ENCODE measurements at regions not wholly inside any gene's neighbourhood (a gene's known extent, or its start where the extent isn't known, plus 50 kb on each side); places are given as distances from the start of the nearest gene placed in this dataset.
"Not testable (repeated sequence)": the region's sequence is repeated elsewhere in the genome, so short reads cannot be mapped to it uniquely, and the experiment has no call there.

DNA sequence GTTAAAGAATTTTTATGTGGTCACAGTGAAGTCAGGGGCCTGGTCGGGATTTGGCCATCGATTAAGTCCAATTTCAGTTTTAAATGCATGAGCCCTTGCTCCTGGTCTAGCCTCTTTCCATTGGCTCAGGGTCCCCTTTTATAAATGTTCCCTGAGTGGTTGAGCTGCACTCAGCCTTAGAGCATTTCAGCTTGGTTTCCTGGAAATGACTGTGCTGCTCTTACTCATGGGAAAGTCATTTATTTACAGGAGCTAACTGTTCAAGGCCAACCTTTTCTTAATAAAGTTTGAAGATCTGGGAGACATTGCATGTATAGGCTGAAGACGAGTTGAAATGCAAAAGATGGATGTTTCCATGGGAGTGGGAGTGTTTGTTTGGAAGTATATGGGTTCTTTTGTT is 98.8 kb upstream of the CLNK start:
- no peak overlapping the region for H3K4me3 ChIP-seq (ENCODE audit: low read depth, low read length)
- DNase-seq (ENCODE audit: extremely low spot score) = no peak
- no peaks in the 10 kb centered on the region for H3K36me3 ChIP-seq (ENCODE audit: insufficient read depth)
- WGBS = 32% methylated on average over 3 of the region's 3 CpGs
- no peak overlapping the region for H3K27ac ChIP-seq (ENCODE audit: low read depth)
- no peaks in the 10 kb centered on the region for H3K4me1 ChIP-seq (ENCODE audit: insufficient read depth)

DNA sequence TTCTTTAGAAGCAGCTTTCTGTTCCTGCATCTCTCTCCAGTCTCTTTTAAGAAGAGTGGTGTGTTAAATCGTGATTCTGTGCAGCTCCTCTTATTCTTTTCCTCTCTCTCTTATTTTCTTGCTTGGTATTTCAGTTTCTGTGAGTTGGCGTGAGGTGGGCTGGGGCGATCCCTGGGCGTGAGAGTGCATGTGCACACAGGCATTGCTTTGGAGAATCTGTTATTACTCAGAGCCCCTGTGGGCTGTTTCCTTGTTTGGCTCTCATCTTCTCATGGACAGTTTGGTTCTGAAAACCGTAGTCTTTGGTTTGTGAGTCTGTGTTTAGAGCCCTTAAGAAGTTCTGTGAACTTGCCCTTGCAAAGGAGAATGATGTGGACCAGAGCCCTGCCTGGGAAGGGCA is 97.2 kb upstream of the CLNK start:
- Histone ChIP-seq H3K27ac (ENCODE audit: low read depth) (no peak overlapping the region), H3K4me1 (ENCODE audit: insufficient read depth) (no peaks in the 10 kb centered on the region), H3K36me3 (ENCODE audit: insufficient read depth) (no peaks in the 10 kb centered on the region), H3K4me3 (ENCODE audit: low read depth, low read length) (no peak overlapping the region)
- no peak for DNase-seq (ENCODE audit: extremely low spot score)
- WGBS = 83% methylated on average over 5 of the region's 5 CpGs

DNA sequence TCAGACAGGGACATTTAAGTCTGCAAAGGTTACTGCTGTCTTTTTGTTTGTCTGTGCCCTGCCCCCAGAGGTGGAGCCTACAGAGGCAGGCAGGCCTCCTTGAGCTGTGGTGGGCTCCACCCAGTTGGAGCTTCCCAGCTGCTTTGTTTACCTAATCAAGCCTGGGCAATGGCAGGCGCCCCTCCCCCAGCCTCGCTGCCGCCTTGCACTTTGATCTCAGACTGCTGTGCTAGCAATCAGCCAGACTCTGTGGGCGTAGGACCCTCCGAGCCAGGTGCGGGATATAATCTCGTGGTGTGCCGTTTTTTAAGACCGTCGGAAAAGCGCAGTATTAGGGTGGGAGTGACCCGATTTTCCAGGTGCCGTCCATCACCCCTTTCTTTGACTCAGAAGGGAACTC is 96.2 kb upstream of the CLNK start:
- H3K27ac ChIP-seq (ENCODE audit: low read depth); H3K36me3 ChIP-seq (ENCODE audit: insufficient read depth); DNase-seq (ENCODE audit: extremely low spot score); H3K4me1 ChIP-seq (ENCODE audit: insufficient read depth); H3K4me3 ChIP-seq (ENCODE audit: low read depth, low read length): not testable (repeated sequence)
- WGBS = 88% methylated on average over 13 of the region's 13 CpGs

DNA sequence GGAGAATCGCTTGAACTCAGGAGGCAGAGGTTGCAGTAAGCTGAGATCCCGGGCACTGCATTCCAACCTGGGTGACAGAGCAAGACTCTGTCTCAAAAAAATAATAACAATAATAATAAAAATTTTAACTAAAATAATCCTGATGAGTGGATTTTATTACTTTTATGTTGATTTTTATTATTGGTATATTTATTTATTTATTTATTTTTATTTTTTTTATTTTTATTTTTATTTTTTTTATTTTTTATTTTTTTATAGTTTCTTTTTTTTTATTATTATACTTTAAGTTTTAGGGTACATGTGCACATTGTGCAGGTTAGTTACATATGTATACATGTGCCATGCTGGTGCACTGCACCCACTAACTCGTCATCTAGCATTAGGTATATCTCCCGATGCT is 90.6 kb upstream of the CLNK start:
- WGBS = 88% methylated on average over 4 of the region's 4 CpGs
- not testable (repeated sequence) for H3K4me1 ChIP-seq (ENCODE audit: insufficient read depth); H3K36me3 ChIP-seq (ENCODE audit: insufficient read depth); H3K4me3 ChIP-seq (ENCODE audit: low read depth, low read length); H3K27ac ChIP-seq (ENCODE audit: low read depth); DNase-seq (ENCODE audit: extremely low spot score)

DNA sequence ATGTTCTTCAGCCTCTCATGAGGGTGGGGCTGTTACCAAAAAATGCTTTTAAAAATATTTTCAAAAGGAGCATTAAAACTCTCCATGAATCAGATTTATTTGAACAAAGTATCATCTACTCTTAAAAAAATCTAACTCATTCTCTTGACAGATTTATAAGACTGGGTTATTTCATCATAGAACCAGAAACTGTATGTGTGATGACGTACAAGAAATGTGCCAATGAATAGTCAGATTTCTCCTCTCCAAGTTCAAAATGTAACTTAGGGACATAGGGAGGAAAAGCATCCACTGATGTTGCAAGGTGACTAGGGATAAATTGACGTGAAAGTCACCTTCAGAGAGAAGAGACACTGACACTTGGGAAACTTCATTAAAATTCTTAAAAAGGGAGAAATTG is 89.1 kb upstream of the CLNK start:
- no peak overlapping the region for H3K4me3 ChIP-seq (ENCODE audit: low read depth, low read length)
- no peak for DNase-seq (ENCODE audit: extremely low spot score)
- no peaks in the 10 kb centered on the region for H3K36me3 ChIP-seq (ENCODE audit: insufficient read depth)
- H3K27ac ChIP-seq (ENCODE audit: low read depth) = no peak overlapping the region
- H3K4me1 ChIP-seq (ENCODE audit: insufficient read depth) = no peaks in the 10 kb centered on the region
- WGBS = 84% methylated on average over 2 of the region's 2 CpGs

DNA sequence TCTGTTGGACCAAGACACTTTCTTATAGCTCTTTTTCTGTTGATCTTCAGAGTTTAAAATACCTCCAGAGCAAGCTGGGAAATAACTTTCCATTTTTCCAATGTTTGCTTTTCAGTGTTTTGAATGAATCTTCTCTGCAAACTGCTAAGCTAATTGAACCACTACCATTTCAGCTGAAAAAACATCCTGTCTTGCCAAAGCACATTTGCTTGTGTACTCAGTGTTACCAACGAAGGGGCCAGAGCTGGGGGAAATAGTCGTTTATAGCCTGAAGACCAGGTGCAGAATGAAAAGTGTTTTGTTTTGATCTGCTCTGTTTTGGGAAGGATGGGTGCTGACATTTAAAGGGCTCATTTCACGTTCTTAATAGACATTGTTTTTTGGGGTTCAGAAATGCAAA is 88.4 kb upstream of the CLNK start:
- Histone ChIP-seq H3K4me3 (ENCODE audit: low read depth, low read length) (no peak overlapping the region), H3K4me1 (ENCODE audit: insufficient read depth) (no peaks in the 10 kb centered on the region), H3K27ac (ENCODE audit: low read depth) (no peak overlapping the region), H3K36me3 (ENCODE audit: insufficient read depth) (no peaks in the 10 kb centered on the region)
- DNase-seq (ENCODE audit: extremely low spot score) = no peak
- 54% methylated on average over 3 of the region's 3 CpGs for WGBS

DNA sequence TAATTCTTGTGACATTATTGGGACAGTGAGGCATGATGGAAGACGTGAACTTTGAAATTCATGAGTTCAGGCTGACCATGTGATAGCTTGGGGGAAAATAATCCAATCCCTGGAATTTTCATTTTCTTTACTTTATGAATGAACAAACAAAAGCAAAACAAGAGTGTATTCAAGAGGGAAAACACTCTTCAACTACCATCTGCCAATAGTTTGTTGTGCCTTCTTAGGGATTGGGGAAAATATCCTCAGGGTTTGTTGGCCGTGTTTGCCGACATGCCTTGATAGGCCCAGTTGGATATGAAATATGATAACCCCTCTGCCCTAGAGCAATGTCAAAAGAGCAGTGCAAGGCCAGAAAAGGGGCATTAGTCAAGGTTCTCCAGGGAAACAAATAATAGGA is 80.8 kb upstream of the CLNK start:
- H3K27ac ChIP-seq (ENCODE audit: low read depth) = no peak overlapping the region
- H3K36me3 ChIP-seq (ENCODE audit: insufficient read depth) = no peaks in the 10 kb centered on the region
- no peak for DNase-seq (ENCODE audit: extremely low spot score)
- no peak overlapping the region for H3K4me3 ChIP-seq (ENCODE audit: low read depth, low read length)
- WGBS = 88% methylated on average over 3 of the region's 3 CpGs
- no peaks in the 10 kb centered on the region for H3K4me1 ChIP-seq (ENCODE audit: insufficient read depth)

DNA sequence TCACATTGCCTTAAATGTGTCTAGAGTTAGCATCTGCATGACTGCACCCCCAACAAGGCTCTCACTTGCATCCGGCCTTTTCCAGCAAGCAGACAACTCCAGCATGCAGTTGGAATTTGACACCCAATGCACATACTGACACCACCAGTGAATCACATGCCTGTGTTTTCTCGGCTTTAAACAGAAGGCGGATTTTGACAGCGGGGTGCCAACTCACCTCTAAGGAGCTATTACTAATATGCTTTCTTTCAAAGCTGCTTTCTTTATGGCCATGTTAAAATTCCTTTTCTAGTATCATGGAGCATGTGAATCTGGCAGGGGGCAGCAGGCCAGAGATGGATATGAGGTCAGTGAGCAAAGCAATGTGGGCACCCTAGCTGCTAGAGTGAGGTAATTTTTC is 78.0 kb upstream of the CLNK start:
- Histone ChIP-seq H3K4me1 (ENCODE audit: insufficient read depth) (no peaks in the 10 kb centered on the region), H3K27ac (ENCODE audit: low read depth) (no peak overlapping the region), H3K4me3 (ENCODE audit: low read depth, low read length) (no peak overlapping the region), H3K36me3 (ENCODE audit: insufficient read depth) (no peaks in the 10 kb centered on the region)
- 63% methylated on average over 4 of the region's 4 CpGs for WGBS
- DNase-seq (ENCODE audit: extremely low spot score) = no peak

DNA sequence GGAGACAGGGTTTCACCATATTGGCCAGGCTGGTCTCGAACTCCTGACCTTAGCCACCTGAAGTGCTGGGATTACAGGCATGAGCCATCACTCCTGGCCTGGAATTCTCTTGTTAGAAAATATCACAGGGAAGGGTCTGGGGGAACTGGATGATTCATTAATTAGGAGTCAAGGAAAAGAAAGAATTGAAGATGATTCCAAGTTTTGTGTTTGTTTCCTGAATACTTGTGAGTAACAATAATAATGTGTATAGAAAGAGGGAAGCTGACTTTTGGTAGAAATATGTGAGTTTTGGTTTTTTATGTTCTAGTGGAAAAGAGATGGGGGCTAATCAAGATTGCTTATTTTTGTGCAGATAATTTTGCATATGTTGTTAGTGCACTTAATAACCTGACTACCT is 77.3 kb upstream of the CLNK start:
- 95% methylated on average over 1 of the region's 1 CpG for WGBS
- no peaks in the 10 kb centered on the region for H3K4me1 ChIP-seq (ENCODE audit: insufficient read depth)
- no peaks in the 10 kb centered on the region for H3K36me3 ChIP-seq (ENCODE audit: insufficient read depth)
- H3K27ac ChIP-seq (ENCODE audit: low read depth) = no peak overlapping the region
- no peak overlapping the region for H3K4me3 ChIP-seq (ENCODE audit: low read depth, low read length)
- no peak for DNase-seq (ENCODE audit: extremely low spot score)

DNA sequence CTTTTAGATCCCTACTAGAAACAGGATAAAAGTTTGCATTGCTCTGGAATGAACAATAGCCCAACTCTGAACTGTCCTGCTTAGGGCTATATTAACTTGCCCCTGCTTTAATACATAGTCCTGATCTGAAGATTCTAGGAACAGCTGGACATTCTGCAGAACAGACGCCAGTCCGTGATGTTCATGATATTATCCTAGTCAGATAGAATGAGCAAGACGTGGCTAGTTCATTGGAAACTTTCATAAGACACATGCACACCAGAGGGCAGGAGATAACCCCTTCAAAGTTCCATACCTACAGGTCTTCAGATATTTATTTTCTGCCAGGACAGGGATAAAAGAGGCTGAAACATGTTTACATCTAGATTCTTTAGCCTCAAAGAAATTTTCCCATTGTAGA is 75.5 kb upstream of the CLNK start:
- H3K27ac ChIP-seq (ENCODE audit: low read depth) = no peak overlapping the region
- H3K4me3 ChIP-seq (ENCODE audit: low read depth, low read length) = no peak overlapping the region
- no peaks in the 10 kb centered on the region for H3K36me3 ChIP-seq (ENCODE audit: insufficient read depth)
- 46% methylated on average over 3 of the region's 3 CpGs for WGBS
- H3K4me1 ChIP-seq (ENCODE audit: insufficient read depth) = no peaks in the 10 kb centered on the region
- DNase-seq (ENCODE audit: extremely low spot score) = no peak

DNA sequence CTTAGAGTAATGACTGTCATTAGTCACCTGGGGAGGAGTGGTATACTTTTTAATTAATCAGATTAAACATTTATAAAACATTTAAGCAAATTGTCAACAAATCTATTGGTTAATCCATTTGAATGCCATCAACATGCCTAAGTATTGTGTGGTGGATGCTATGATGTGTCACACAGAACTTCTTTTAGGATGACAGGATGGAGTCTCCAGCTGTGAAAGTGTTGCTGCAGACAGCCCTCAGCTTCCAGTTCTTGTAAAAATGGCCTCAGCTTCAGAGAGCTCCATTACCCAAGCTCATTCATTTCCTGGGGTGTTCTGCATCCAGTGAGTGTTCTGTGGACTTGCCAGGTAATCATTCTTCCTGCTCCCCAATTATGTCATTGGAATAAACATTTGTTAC is 74.3 kb upstream of the CLNK start:
- H3K4me3 ChIP-seq (ENCODE audit: low read depth, low read length) = no peak overlapping the region
- H3K36me3 ChIP-seq (ENCODE audit: insufficient read depth) = no peaks in the 10 kb centered on the region
- no peaks in the 10 kb centered on the region for H3K4me1 ChIP-seq (ENCODE audit: insufficient read depth)
- no peak for DNase-seq (ENCODE audit: extremely low spot score)
- H3K27ac ChIP-seq (ENCODE audit: low read depth) = no peak overlapping the region

DNA sequence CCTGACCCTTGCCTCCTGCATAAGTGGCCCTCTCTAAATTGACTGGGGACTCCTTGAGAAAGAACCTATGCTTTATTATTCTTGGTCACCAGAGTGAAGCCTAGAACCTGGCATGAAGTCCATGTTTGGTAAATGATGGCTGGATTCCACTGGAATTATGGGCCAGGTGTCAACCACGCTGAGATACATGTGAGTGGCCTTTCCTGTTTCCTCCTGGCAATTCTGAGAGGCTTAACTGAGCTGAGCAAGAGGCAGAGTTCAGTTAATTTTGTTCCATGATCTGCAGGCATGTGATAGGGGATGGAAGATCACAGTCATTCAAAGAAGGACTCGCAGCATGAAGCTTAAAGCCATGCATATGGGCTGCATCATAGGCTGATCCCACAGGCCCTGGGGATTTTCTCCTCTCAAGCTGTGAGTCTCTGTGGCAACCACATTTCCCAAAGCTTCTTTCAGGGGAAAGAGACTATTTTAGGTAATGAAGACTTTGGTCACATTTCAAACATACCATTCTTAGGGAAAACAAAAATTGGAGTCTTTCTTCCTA is 69.4 kb upstream of the CLNK start:
- Histone ChIP-seq H3K36me3 (ENCODE audit: insufficient read depth) (no peaks in the 10 kb centered on the region), H3K4me1 (ENCODE audit: insufficient read depth) (no peaks in the 10 kb centered on the region), H3K27ac (ENCODE audit: low read depth) (no peak overlapping the region), H3K4me3 (ENCODE audit: low read depth, low read length) (no peak overlapping the region)
- DNase-seq (ENCODE audit: extremely low spot score) = no peak
- 84% methylated on average over 2 of the region's 2 CpGs for whole genome bisulfite sequencing

DNA sequence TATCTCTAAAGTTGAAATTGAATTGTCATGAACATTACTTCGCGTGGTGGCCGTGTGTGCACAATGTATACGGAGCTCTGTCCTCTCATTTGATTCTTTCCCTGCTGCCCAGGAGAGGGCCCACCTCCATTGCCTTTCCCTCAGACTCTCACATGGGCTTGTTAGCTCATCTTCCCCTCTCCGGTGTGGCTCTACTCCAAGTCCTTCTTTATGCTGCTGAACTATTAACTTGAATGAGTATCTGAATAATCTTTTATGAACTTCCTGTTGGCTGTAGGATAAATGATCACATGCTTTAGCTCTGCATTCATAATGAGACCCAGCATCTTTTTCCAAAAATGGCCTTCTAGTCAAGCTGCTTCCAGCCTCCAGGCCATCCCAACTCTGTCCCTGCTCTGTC is 68.8 kb upstream of the CLNK start:
- WGBS = 85% methylated on average over 5 of the region's 5 CpGs
- H3K27ac ChIP-seq (ENCODE audit: low read depth) = no peak overlapping the region
- no peaks in the 10 kb centered on the region for H3K4me1 ChIP-seq (ENCODE audit: insufficient read depth)
- DNase-seq (ENCODE audit: extremely low spot score) = no peak
- no peak overlapping the region for H3K4me3 ChIP-seq (ENCODE audit: low read depth, low read length)
- H3K36me3 ChIP-seq (ENCODE audit: insufficient read depth) = no peaks in the 10 kb centered on the region

DNA sequence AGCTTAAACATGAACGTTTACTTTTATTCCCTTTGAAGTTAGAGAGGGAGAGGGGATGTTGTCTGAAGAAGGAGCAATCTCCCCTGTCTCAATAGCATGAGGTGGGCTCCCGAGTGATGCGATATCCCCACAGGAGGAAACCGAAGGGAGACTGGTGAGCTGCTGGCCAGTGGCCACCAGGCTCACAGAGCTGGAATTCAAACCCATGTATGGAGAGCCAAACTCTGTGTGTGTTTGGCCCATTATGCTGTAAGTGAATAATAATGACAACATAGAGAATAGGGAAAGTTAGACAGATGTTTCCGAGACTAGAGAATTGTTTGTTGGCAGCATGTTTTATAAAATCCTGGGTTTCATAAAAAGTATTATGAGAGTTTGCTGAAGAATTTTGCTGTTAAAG is 66.1 kb upstream of the CLNK start:
- no peak overlapping the region for H3K4me3 ChIP-seq (ENCODE audit: low read depth, low read length)
- DNase-seq (ENCODE audit: extremely low spot score) = no peak
- no peak overlapping the region for H3K27ac ChIP-seq (ENCODE audit: low read depth)
- no peaks in the 10 kb centered on the region for H3K4me1 ChIP-seq (ENCODE audit: insufficient read depth)
- WGBS = 29% methylated on average over 5 of the region's 5 CpGs
- no peaks in the 10 kb centered on the region for H3K36me3 ChIP-seq (ENCODE audit: insufficient read depth)

DNA sequence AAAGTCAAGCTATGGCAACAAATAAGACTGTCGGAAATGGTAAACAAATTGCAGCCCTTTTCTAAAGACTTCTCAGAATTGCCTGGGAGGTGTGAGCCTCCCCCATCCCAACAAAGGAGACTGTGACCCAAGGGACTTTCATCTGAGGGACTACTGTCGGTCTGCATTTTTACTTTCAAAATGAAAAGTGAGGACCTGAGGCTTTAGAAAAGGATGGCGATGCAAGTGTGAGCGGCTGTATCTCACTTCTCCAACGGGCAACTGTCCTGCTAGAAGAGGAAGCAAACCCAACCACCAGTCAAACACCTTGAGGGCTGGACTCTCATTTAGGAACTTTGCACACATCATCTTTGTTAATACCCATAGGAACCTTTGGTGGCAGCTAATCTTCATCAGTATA is 62.6 kb upstream of the CLNK start:
- Histone ChIP-seq H3K36me3 (ENCODE audit: insufficient read depth) (no peaks in the 10 kb centered on the region), H3K4me3 (ENCODE audit: low read depth, low read length) (no peak overlapping the region), H3K27ac (ENCODE audit: low read depth) (no peak overlapping the region), H3K4me1 (ENCODE audit: insufficient read depth) (no peaks in the 10 kb centered on the region)
- 73% methylated on average over 5 of the region's 5 CpGs for WGBS
- DNase-seq (ENCODE audit: extremely low spot score) = no peak
